H1 (cell line): ENCODE measurements at regions not wholly inside any gene's neighbourhood (a gene's known extent, or its start where the extent isn't known, plus 50 kb on each side); places are given as distances from the start of the nearest gene placed in this dataset.

Source experiments
- CTCF ChIA-PET: fragments of 300-600 bp; sonication (Branson Sonifier 250); formaldehyde crosslinking; loops from one replicate; lab custom pipeline; 2021; ENCODE audit not compliant: partially characterized antibody; lab: Charles Lee
- POLR2A ChIA-PET: fragments of 300-600 bp; sonication (Branson Sonifier 250); formaldehyde crosslinking; loops from one replicate; lab custom pipeline; 2021; ENCODE audit warnings: inconsistent platforms; ENCODE audit not compliant: partially characterized antibody; lab: Charles Lee
- DNase-seq, 2 experiments: peaks; one replicate each; pipeline versions ENCODE4 v3.0.0 to v3.0.0-alpha.2; 2010 to 2022; ENCODE audit warnings: low spot score in 2 of 2, low read depth in 1 of 2, mixed read lengths in 1 of 2
- FAIRE-seq: peaks from 2 replicates; lab custom pipeline; 2011; peaks lifted over from hg19 to GRCh38; lab: Jason Lieb, UNC
- H2AFZ ChIP-seq: 2 replicates; pipeline ENCODE4 v1.8.1; 2012; ENCODE audit warnings: low read length, inconsistent platforms
- H2AK5ac ChIP-seq: 2 replicates; pipeline ENCODE4 v1.6.1; 2013; ENCODE audit warnings: low read depth, low read length
- H2BK120ac ChIP-seq: replicated peaks from 2 replicates; pipeline ENCODE3; 2013; ENCODE audit warnings: low read depth, low read length, inconsistent platforms
- H2BK12ac ChIP-seq: 2 replicates; pipeline ENCODE4 v1.6.1; 2013; ENCODE audit warnings: low read depth, low read length
- H2BK15ac ChIP-seq: 2 replicates; pipeline ENCODE4 v1.6.1; 2013; ENCODE audit warnings: low read length
- H2BK20ac ChIP-seq: 2 replicates; pipeline ENCODE4 v1.6.1; 2013; ENCODE audit warnings: low read length
- H2BK5ac ChIP-seq: 2 replicates; pipeline ENCODE4 v1.6.1; 2013; ENCODE audit warnings: low read depth, low read length
- H3K14ac ChIP-seq: 2 replicates; pipeline ENCODE4 v1.6.1; 2013; ENCODE audit warnings: inconsistent platforms; ENCODE audit not compliant: insufficient read length
- H3K18ac ChIP-seq: 2 replicates; pipeline ENCODE4 v1.6.1; 2013; ENCODE audit warnings: low read length; ENCODE audit errors: extremely low read depth
- H3K23ac ChIP-seq: 2 replicates; pipeline ENCODE4 v1.6.1; 2013; ENCODE audit warnings: inconsistent platforms; ENCODE audit not compliant: insufficient read length
- H3K23me2 ChIP-seq: 2 replicates; pipeline ENCODE4 v1.6.1; 2013; ENCODE audit warnings: low read depth, low read length
- H3K27ac ChIP-seq: 2 replicates; pipeline ENCODE4 v1.6.1; 2011; ENCODE audit warnings: low read depth, low read length, inconsistent platforms
- H3K27me3 ChIP-seq, 4 experiments: replicated peaks in 1 of 4; 1 replicate in 1 of 4; 2 replicates in 3 of 4; pipeline versions ENCODE4 v1.6.1 to v1.8.1; 2011 to 2013; ENCODE audit warnings: low read length in 3 of 4, mild to moderate bottlenecking in 3 of 4, inconsistent platforms in 2 of 4, mixed read lengths in 2 of 4, moderate library complexity in 1 of 4; ENCODE audit not compliant: control insufficient read depth in 3 of 4, insufficient read depth in 3 of 4; ENCODE audit errors: extremely low read depth in 1 of 4
- H3K36me3 ChIP-seq, 4 experiments: 2 replicates each; pipeline versions ENCODE4 v1.6.1 to v1.8.1; 2011 to 2013; ENCODE audit warnings: mild to moderate bottlenecking in 4 of 4, low read length in 3 of 4, moderate library complexity in 2 of 4, control low read depth in 1 of 4, inconsistent platforms in 1 of 4; ENCODE audit not compliant: insufficient read depth in 4 of 4, control insufficient read depth in 2 of 4
- H3K4ac ChIP-seq: replicated peaks from 2 replicates; pipeline ENCODE3; 2013; ENCODE audit warnings: low read length, low read depth, mixed read lengths, inconsistent platforms; ENCODE audit not compliant: insufficient read length
- H3K4me1 ChIP-seq, 4 experiments: replicated peaks in 1 of 4; 1 replicate in 1 of 4; 2 replicates in 3 of 4; pipeline versions ENCODE4 v1.6.1 to v1.8.1; 2011 to 2013; ENCODE audit warnings: low read length in 3 of 4, inconsistent platforms in 2 of 4, mixed read lengths in 1 of 4; ENCODE audit not compliant: insufficient read depth in 4 of 4, control insufficient read depth in 3 of 4
- H3K4me2 ChIP-seq, 2 experiments: 2 replicates each; pipeline versions ENCODE4 v1.6.1 to v1.8.1; 2011 to 2013; ENCODE audit warnings: low read depth in 2 of 2, low read length in 2 of 2, control low read depth in 1 of 2, inconsistent platforms in 1 of 2, mild to moderate bottlenecking in 1 of 2; ENCODE audit not compliant: insufficient read depth in 1 of 2
- H3K4me3 ChIP-seq, 4 experiments: fragments of 200-600, 300-600 bp in 1 of 4; sonication (generic), shearing (Covaris generic), sonication (Bioruptor Twin) in 1 of 4; 2 replicates each; pipeline versions ENCODE4 v1.5.1 to v1.8.1; 2011 to 2016; ENCODE audit warnings: low read length in 4 of 4, low read depth in 3 of 4, control low read depth in 2 of 4, inconsistent platforms in 2 of 4, mild to moderate bottlenecking in 2 of 4, mixed read lengths in 1 of 4, moderate library complexity in 1 of 4; ENCODE audit not compliant: insufficient read depth in 2 of 4; ENCODE audit errors: extremely low read depth in 1 of 4
- H3K56ac ChIP-seq: replicated peaks from 2 replicates; pipeline ENCODE3; 2013; ENCODE audit warnings: low read depth, mild to moderate bottlenecking, mixed read lengths, low read length, inconsistent platforms; ENCODE audit not compliant: insufficient read length
- H3K79me1 ChIP-seq: 2 replicates; pipeline ENCODE4 v1.6.1; 2013; ENCODE audit warnings: low read depth, low read length, control low read depth
- H3K79me2 ChIP-seq, 2 experiments: 2 replicates each; pipeline versions ENCODE4 v1.6.1 to v1.8.1; 2012 to 2013; ENCODE audit warnings: low read length in 2 of 2, mild to moderate bottlenecking in 2 of 2, inconsistent platforms in 1 of 2; ENCODE audit not compliant: insufficient read depth in 2 of 2, control insufficient read depth in 1 of 2
- H3K9ac ChIP-seq, 4 experiments: replicated peaks in 1 of 4; 1 replicate in 1 of 4; 2 replicates in 3 of 4; pipeline versions ENCODE4 v1.6.1 to v1.8.1; 2011 to 2013; ENCODE audit warnings: low read depth in 3 of 4, low read length in 3 of 4, control low read depth in 2 of 4, mild to moderate bottlenecking in 2 of 4, moderate library complexity in 2 of 4, inconsistent platforms in 1 of 4; ENCODE audit errors: extremely low read depth in 1 of 4
- H3K9me3 ChIP-seq, 2 experiments: 2 replicates each; pipeline versions ENCODE4 v1.6.1 to v1.8.1; 2012 to 2013; ENCODE audit warnings: mild to moderate bottlenecking in 2 of 2, moderate library complexity in 2 of 2, control low read depth in 1 of 2, inconsistent platforms in 1 of 2, low read depth in 1 of 2, low read length in 1 of 2, mixed read lengths in 1 of 2; ENCODE audit not compliant: insufficient read depth in 2 of 2
- H4K20me1 ChIP-seq, 2 experiments: replicated peaks in 1 of 2; 2 replicates each; pipeline versions ENCODE3 to v1.8.1; 2011 to 2013; ENCODE audit warnings: inconsistent platforms in 2 of 2, low read length in 2 of 2, mild to moderate bottlenecking in 1 of 2; ENCODE audit not compliant: insufficient read depth in 2 of 2, control insufficient read depth in 1 of 2
- H4K5ac ChIP-seq: 2 replicates; pipeline ENCODE4 v1.6.1; 2013; ENCODE audit warnings: low read length, low read depth, mixed read lengths, inconsistent platforms; ENCODE audit not compliant: insufficient read length
- H4K8ac ChIP-seq: 2 replicates; pipeline ENCODE4 v1.8.0; 2013; ENCODE audit warnings: mild to moderate bottlenecking, moderate library complexity, low read length, inconsistent platforms; ENCODE audit not compliant: insufficient read depth; ENCODE audit errors: extremely low read depth
- H4K91ac ChIP-seq: replicated peaks from 2 replicates; pipeline ENCODE3; 2013; ENCODE audit warnings: low read length, mixed read lengths, inconsistent platforms; ENCODE audit not compliant: insufficient read length
- PHF8 ChIP-seq: fragments of 200-600 bp; sonication (generic); conservative IDR thresholded peaks from 2 replicates; pipeline ENCODE4 v1.7.1; 2012; ENCODE audit warnings: low read depth, mild to moderate bottlenecking, inconsistent platforms, low read length, moderate library complexity
- TF ChIP-seq, protein P1 (sequence below): fragments of 300-600 bp; sonication (generic); IDR thresholded peaks from 2 replicates; pipeline ENCODE4 v1.7.1; 2012; ENCODE audit warnings: low read length, moderate library complexity, mild to moderate bottlenecking, inconsistent platforms; ENCODE audit not compliant: insufficient replicate concordance

GRCh38 chr2:52518678-52519077 is 1248.9 kb upstream of the CHAC2 start:
- Histone ChIP-seq H3K56ac (no peak overlapping the region), H2BK120ac (no peak overlapping the region), H3K79me2 (no peaks in the 10 kb centered on the region), H3K4me3 (no peak overlapping the region), H2BK20ac (no peak overlapping the region), H3K23me2 (no peaks in the 10 kb centered on the region), H4K8ac (no peak overlapping the region), H3K23ac (no peak overlapping the region), H3K4me1 (peaks cover 0 to 5% (median 2%) of the 10 kb centered on the region in 4 experiments; a peak in 5 of 7 replicates), H3K14ac (no peak overlapping the region), H3K18ac (no peak overlapping the region), H3K27ac (no peak overlapping the region), H4K91ac (no peak overlapping the region), H2BK5ac (no peak overlapping the region), H3K4ac (no peak overlapping the region), H2BK15ac (no peak overlapping the region), H3K36me3 (no peaks in the 10 kb centered on the region), H3K9ac (no peak overlapping the region), H4K20me1 (no peaks in the 10 kb centered on the region), H3K4me2 (no peak overlapping the region), H3K79me1 (no peaks in the 10 kb centered on the region), H2AK5ac (no peak overlapping the region), H4K5ac (no peak overlapping the region), H3K9me3 (no peaks in the 10 kb centered on the region), H2BK12ac (no peak overlapping the region), H3K27me3 (no peaks in the 10 kb centered on the region), H2AFZ (no peak overlapping the region)
- POLR2A ChIA-PET = no interaction called here
- CTCF ChIA-PET = no interaction called here
- DNase-seq = no peak
- FAIRE-seq = no peak
- TF ChIP-seq, protein P1, sequence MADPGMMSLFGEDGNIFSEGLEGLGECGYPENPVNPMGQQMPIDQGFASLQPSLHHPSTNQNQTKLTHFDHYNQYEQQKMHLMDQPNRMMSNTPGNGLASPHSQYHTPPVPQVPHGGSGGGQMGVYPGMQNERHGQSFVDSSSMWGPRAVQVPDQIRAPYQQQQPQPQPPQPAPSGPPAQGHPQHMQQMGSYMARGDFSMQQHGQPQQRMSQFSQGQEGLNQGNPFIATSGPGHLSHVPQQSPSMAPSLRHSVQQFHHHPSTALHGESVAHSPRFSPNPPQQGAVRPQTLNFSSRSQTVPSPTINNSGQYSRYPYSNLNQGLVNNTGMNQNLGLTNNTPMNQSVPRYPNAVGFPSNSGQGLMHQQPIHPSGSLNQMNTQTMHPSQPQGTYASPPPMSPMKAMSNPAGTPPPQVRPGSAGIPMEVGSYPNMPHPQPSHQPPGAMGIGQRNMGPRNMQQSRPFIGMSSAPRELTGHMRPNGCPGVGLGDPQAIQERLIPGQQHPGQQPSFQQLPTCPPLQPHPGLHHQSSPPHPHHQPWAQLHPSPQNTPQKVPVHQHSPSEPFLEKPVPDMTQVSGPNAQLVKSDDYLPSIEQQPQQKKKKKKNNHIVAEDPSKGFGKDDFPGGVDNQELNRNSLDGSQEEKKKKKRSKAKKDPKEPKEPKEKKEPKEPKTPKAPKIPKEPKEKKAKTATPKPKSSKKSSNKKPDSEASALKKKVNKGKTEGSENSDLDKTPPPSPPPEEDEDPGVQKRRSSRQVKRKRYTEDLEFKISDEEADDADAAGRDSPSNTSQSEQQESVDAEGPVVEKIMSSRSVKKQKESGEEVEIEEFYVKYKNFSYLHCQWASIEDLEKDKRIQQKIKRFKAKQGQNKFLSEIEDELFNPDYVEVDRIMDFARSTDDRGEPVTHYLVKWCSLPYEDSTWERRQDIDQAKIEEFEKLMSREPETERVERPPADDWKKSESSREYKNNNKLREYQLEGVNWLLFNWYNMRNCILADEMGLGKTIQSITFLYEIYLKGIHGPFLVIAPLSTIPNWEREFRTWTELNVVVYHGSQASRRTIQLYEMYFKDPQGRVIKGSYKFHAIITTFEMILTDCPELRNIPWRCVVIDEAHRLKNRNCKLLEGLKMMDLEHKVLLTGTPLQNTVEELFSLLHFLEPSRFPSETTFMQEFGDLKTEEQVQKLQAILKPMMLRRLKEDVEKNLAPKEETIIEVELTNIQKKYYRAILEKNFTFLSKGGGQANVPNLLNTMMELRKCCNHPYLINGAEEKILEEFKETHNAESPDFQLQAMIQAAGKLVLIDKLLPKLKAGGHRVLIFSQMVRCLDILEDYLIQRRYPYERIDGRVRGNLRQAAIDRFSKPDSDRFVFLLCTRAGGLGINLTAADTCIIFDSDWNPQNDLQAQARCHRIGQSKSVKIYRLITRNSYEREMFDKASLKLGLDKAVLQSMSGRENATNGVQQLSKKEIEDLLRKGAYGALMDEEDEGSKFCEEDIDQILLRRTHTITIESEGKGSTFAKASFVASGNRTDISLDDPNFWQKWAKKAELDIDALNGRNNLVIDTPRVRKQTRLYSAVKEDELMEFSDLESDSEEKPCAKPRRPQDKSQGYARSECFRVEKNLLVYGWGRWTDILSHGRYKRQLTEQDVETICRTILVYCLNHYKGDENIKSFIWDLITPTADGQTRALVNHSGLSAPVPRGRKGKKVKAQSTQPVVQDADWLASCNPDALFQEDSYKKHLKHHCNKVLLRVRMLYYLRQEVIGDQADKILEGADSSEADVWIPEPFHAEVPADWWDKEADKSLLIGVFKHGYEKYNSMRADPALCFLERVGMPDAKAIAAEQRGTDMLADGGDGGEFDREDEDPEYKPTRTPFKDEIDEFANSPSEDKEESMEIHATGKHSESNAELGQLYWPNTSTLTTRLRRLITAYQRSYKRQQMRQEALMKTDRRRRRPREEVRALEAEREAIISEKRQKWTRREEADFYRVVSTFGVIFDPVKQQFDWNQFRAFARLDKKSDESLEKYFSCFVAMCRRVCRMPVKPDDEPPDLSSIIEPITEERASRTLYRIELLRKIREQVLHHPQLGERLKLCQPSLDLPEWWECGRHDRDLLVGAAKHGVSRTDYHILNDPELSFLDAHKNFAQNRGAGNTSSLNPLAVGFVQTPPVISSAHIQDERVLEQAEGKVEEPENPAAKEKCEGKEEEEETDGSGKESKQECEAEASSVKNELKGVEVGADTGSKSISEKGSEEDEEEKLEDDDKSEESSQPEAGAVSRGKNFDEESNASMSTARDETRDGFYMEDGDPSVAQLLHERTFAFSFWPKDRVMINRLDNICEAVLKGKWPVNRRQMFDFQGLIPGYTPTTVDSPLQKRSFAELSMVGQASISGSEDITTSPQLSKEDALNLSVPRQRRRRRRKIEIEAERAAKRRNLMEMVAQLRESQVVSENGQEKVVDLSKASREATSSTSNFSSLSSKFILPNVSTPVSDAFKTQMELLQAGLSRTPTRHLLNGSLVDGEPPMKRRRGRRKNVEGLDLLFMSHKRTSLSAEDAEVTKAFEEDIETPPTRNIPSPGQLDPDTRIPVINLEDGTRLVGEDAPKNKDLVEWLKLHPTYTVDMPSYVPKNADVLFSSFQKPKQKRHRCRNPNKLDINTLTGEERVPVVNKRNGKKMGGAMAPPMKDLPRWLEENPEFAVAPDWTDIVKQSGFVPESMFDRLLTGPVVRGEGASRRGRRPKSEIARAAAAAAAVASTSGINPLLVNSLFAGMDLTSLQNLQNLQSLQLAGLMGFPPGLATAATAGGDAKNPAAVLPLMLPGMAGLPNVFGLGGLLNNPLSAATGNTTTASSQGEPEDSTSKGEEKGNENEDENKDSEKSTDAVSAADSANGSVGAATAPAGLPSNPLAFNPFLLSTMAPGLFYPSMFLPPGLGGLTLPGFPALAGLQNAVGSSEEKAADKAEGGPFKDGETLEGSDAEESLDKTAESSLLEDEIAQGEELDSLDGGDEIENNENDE = no peak
- TF ChIP-seq PHF8 = no peak
